GM19025 (cell line): ENCODE measurements at regions not wholly inside any gene's neighbourhood (a gene's known extent, or its start where the extent isn't known, plus 50 kb on each side); places are given as distances from the start of the nearest gene placed in this dataset.
"Not testable (repeated sequence)": the region's sequence is repeated elsewhere in the genome, so short reads cannot be mapped to it uniquely, and the experiment has no call there.

ENCODE experiments used
- ATAC-seq: cut with Tn5 transposase; IDR thresholded peaks from one replicate; pipeline ENCODE4 v1.9.1; 2021; ENCODE audit warnings: mild to moderate bottlenecking, low read depth, moderate library complexity; ENCODE audit not compliant: unreplicated experiment

- no peak for ATAC-seq
These were observed 489.6 kb upstream of the SPRED2 start for GRCh38 chr2:65922030-65922429.

DNA sequence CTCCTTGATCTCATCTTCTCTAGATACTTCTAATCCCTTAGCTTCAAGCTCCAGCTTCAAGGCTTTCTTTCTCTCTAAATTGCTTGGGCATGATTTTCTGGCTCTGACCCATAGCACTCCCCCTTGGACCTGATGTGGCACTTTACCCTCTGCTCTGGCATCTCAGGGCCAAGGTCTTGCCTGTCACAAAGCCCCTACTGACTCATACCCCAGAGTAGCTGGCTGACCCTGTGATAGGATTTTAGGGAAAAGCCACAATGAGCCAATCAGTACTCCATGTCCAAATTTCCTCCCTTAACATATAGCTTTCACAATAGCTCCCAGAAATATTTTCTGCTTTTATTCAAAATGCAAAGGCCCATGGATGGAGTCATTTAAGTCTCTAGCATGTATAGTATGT lies 488.7 kb upstream of the SPRED2 start:
- no peak for ATAC-seq

DNA sequence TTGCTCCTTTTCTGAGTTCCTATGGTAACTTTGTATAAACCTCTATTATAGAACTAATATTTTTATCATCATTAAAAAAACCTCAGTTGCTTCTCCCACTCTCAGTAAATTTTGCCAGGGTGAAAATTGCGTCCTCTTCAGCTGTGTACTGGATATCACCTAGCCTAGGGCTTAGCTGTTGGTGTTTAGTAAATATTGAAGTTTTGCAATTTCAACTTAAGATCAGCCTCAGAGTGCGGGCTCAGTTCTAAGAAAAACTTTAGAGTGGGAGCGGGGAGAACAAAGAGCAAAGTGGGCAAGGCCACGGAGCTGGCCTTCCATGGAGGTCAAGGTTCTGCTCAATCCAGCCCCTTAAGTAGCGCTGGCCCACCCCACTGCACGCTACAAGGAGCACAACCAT lies 488.3 kb upstream of the SPRED2 start:
- no peak for ATAC-seq

DNA sequence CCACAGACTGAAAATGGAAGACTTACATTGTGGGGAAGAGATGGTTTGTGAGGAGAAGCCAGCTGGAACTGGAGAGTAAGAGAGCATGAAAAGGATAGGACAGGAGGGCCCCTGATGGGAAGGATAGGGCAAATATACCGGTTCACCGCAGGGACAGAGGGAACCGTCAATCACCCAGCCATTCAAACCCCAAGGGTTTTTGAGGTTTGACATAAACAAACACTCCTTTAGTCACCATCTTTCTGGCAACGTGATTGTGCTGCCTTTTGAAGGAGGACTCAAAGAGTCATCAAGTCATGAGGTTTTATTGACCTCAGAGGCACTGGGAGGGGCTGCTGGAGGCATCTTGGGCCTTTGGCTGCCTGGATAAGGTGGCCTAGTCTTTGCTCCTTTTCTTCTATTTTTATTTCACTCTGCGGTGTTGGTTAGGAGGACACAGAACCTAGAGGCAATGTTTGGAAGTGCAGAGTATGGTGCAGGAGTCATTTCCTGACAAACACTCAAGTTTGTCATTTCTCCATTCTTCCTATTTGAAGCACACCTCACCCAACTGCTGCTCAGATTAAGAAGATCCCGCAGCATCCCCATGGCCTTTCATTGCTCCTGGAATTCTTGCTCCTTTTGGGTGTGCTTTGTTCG lies 487.3 kb upstream of the SPRED2 start:
- no peak for ATAC-seq

DNA sequence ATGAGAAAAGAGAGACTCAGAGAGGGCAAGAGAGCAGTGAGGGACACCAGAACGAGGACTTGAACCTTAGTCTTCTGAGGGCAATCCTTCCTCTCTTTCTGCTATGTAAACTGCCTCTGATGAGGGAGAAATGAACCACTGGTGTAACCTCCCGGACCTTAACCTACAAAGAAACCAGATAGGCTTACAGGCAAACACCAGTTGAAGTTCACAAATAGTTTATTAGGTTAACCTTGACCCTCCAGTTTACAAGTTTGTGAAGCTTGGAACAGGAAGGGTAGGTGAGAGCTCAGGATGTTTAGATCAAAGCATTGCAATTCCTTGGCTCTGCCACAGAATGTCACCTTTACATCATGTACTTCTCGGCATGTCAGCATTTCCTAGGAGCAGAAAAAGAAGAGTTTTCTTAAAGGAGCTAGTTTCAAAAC lies 486.4 kb upstream of the SPRED2 start:
- no peak for ATAC-seq

DNA sequence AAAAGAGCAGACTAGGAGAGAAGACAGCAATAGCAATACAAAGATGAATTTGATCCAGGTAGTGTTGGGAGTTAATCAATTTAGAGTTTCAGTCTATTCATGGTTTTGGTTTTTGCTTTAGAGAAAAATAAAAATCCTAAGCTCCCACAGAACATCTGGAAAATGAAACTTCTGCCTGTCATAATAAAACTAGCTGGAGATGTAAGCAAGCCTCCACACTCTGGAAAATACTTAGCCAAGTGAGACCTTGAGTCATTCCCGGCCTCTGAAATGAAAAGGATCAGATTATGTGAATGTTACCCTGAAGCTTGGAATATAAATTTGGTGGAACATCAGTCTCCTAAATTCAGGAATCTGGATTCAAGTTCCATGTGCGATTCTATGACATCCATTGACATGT lies 485.6 kb upstream of the SPRED2 start:
- ATAC-seq: no peak

DNA sequence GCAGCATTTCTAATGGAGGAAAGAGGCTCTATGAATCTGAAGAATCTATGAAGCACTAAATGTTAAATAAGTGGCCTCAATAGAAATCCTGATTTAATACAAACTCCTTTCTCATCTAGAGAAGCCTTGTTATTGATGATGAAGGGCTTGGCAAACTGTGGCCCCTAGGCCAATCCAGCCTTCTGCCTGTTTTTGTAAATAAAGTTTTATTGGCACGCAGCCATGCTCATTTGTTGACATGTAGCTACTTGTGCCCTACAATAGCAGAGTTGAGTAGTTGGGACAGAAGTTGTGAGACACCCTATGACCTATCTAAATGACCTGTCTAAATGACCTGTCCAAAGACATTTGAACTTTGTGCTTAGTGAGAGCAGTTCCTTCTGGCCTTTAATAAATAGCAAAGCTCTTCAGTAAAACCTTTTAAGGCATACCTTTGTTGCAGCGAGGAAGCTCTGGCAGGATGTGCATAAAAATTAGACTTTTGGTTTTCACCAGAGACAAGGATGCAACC lies 484.4 kb upstream of the SPRED2 start:
- no peak for ATAC-seq

- no peak for ATAC-seq
These were observed 483.8 kb upstream of the SPRED2 start for GRCh38 chr2:65916177-65916576.

DNA sequence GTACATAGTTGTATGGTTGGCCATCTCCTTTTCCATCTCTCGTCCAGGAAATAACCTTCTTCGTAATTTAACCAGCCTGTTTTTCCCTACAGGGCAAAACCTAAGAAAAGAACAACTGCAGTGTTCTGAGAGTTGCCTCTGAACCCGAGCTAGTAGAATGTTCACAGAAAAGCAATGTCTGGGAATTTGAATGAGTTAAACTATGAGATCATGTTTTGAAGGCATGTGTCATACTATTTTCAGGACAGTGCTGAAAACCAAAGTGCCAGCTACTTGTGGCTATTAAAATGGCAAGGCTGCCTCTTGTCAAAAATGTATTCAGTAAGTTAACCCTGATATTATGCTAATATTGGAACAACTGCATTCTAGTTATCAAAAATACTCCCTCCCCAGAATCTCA lies 482.9 kb upstream of the SPRED2 start:
- no peak for ATAC-seq

- no peak for ATAC-seq
These were observed 481.9 kb upstream of the SPRED2 start for GRCh38 chr2:65914244-65914786.

DNA sequence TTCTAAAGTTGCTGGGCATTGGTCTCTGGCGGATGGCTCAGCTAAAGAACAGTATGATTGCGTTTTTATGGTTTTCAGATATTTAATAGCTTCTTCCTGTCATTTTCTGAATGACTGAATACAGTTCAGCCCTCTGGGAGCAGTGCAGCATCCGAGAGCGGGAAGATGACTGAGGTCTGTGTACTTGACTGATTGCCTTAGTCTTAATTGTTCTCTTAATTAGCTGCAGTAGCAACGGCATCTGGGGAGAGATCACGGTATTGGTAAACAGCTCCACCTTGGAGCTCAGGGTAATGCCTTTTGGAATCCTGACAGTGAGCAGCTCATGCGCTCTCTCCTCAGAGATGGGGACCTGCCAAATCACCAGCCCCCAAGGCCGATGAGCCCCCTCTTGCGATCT lies 481.4 kb upstream of the SPRED2 start:
- ATAC-seq: no peak

- no peak for ATAC-seq
These were observed 469.4 kb upstream of the SPRED2 start for GRCh38 chr2:65901756-65902155.

DNA sequence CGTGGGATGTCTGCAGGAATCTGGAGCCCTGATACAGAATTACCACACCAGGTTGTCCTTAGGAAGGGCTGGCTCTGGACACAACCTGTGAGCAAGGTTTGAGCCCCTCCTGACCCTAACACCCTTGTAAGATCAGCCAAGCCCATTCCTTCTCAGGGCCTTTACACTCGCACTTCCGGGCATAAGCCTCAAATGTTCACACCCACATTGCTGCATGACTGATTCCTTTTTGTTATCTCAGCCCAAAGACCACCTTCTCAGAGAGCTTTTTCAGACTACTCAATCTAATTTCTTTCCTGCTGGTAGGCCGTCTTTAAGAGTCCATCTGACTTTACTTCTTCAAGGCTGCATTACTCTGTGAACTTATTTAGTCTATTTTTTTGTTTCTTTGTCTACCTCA lies 464.0 kb upstream of the SPRED2 start:
- no peak for ATAC-seq

DNA sequence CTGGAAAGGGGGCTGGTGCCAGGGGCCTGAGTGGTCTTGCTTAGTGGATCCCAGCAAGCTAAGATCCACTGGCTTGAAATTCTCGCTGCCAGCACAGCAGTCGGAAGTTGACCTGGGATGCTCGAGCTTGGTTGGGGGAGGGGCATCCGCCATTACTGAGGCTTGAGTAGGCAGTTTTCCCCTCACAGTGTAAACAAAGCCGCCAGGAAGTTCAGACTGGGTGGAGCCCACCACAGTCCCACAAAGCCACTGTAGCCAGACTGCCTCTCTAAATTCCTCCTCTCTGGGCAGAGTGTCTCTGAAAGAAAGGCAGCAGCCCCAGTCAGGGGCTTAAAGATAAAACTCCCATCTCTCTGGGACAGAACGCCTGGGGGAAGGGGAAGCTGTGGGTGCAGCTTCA lies 457.7 kb upstream of the SPRED2 start:
- ATAC-seq: not testable (repeated sequence)

GRCh38 chr2:65885266-65885665 lies 452.9 kb upstream of the SPRED2 start:
- no peak for ATAC-seq

DNA sequence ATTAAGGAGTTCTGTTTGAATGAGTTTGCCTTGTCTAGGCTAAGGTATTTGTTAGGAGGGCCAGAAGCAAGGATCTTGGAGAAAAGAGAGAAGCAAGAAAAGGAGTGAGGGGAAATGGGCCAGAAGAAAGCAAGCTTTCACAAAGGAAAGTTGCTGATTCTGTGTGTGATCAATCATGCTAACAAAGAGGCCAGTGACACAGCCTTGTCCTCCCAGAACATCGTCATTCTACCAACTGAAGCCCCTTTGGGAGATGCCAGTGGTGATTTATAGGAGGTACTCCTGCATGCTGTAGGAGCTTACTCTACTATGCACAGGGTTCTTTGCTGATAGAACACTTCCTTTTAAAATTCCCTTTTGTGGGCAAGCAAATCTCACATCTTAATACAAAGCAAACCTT lies 449.2 kb upstream of the SPRED2 start:
- ATAC-seq: no peak

DNA sequence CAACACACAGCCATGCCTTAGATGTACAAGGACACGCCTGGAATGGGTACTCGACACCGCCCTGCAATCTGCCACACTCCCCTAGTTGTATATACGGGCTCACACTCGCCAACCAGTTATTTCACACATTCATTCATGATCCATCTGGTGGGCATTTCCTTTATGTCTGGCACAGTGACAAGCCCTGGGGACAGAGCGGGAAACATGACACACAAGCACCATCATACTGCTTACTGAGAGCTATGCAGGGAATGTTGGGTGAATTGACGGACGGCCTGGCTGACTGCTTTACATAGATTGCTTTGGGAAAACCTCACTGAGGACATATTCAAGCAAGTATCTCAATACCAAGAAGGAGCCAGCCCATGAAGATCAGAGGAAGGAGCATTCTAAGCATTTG lies 448.0 kb upstream of the SPRED2 start:
- ATAC-seq: no peak

DNA sequence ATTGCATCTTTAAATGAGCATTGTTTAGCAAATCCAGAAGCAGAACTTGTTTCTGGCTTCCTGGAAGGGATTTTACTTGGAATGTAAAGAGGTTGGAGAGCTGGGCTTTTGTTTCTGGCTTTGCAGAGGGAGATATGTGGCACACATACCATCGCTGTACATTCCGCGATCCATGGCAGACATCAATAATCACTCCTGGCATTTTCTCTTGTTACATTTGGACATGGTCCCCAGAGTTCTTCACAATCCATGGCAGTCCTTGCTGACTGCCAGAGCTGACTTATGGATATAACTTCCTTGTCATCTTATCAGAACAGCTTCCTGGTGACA lies 445.6 kb upstream of the SPRED2 start:
- no peak for ATAC-seq

GRCh38 chr2:65877331-65878010 lies 445.1 kb upstream of the SPRED2 start:
- ATAC-seq: no peak

- ATAC-seq: no peak
These were observed 443.7 kb upstream of the SPRED2 start for GRCh38 chr2:65876114-65876513.

DNA sequence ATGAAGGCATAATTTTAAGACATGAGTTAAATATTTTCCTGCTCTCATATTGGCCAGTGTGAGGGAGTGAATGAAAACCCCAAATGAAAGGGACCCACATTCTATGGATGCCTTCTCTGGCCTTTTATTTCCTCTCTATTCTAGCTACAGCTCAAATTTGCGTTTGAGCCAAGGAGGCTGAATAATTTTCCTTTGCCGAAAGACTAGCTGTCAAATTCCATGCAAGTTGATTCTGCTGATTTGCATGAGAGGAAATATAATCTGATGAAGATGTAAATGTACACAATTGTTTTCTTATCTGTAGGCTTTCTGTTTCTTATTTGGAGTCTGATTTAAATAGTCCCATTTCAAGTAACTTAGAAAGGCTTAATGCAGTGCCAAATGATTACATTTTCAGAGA lies 438.4 kb upstream of the SPRED2 start:
- ATAC-seq: no peak

- ATAC-seq: no peak
These were observed 436.9 kb upstream of the SPRED2 start for GRCh38 chr2:65869296-65869695.
